ENCODE measurements at regions not wholly inside any gene's neighbourhood (a gene's known extent, or its start where the extent isn't known, plus 50 kb on each side); places are given as distances from the start of the nearest gene placed in this dataset.

DNA sequence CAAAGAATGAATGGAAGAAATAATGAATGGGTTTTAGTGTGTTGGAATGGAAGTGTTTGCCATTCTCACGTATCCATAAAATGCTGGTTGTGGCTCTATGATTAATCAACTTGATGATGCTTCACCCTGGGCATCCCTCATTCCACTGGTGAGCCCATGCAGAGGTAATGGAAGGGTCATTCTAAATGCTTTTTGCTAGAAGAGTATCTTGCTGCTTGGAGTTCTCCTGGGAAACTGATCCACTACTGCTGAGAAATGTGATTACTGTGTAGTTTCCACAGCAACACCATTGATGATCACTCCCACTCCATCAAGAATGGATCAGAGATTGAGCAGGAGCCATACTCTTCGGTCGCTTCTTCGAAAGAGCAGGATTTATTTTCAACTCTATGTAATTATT is 101.6 kb downstream of the ARL5B start:
- no peak for TF ChIP-seq CTCF (IDR thresholded peaks at IDR 0.05; ENCODE audit: control insufficient read depth, extremely low read depth, insufficient read depth)
- DNase-seq (ENCODE audit: low read depth), result no peak
- no peak overlapping the region for H3K4me3 ChIP-seq (ENCODE audit: low read depth, low read length)

GRCh38 chr10:18767981-18768380 is 108.8 kb downstream of the ARL5B start:
- no peak overlapping the region for H3K4me3 ChIP-seq (ENCODE audit: low read depth, low read length)
- TF ChIP-seq CTCF (IDR thresholded peaks at IDR 0.05; ENCODE audit: control insufficient read depth, extremely low read depth, insufficient read depth), result no peak
- no peak for DNase-seq (ENCODE audit: low read depth)

GRCh38 chr10:18773180-18773579 is 113.9 kb downstream of the ARL5B start:
- TF ChIP-seq CTCF (IDR thresholded peaks at IDR 0.05; ENCODE audit: control insufficient read depth, extremely low read depth, insufficient read depth), result no peak
- DNase-seq (ENCODE audit: low read depth), result no peak
- no peak overlapping the region for H3K4me3 ChIP-seq (ENCODE audit: low read depth, low read length)

DNA sequence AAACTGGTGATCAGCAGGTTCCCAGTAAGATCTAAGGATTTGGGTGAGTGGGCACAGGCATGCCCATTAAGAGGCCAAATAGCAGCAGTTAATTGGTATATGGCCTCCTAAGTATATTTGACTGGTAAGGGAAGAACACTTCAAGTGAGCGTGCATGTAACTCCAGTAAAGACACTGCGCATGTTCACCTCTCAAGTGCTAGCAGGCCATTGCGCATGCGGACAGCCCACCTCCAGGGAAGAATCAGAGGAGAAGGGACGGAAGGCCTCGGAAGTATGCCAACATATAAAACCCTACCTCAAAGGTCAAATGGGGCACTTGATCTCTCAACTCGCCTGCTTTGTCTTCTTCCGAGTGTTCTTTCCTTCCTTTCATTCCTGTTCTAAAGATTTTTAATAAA is 118.0 kb downstream of the ARL5B start:
- no peak for DNase-seq (ENCODE audit: low read depth)
- TF ChIP-seq CTCF (IDR thresholded peaks at IDR 0.05; ENCODE audit: control insufficient read depth, extremely low read depth, insufficient read depth), result no peak
- H3K4me3 ChIP-seq (ENCODE audit: low read depth, low read length), result no peak overlapping the region

DNA sequence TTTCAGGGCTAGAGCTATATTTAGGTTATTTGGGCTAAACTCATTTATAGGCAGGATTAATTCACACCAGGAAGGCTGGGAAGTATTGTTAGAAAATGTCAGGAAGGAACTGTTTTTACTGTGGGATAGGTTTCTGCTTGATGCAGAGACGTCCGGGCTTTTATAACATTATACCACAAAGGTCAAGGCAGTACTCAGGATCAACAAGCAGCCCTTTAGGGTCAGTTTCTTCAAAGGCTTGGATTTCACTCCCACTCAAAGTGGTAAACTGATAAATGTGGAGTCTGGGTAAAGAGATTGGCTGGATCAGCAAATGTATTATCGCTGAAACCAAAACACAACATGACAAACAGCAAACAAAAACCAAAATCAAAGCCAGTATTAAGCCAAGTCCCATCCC is 127.2 kb downstream of the ARL5B start:
- DNase-seq (ENCODE audit: low read depth), result no peak
- TF ChIP-seq CTCF (IDR thresholded peaks at IDR 0.05; ENCODE audit: control insufficient read depth, extremely low read depth, insufficient read depth), result no peak
- no peak overlapping the region for H3K4me3 ChIP-seq (ENCODE audit: low read depth, low read length)

DNA sequence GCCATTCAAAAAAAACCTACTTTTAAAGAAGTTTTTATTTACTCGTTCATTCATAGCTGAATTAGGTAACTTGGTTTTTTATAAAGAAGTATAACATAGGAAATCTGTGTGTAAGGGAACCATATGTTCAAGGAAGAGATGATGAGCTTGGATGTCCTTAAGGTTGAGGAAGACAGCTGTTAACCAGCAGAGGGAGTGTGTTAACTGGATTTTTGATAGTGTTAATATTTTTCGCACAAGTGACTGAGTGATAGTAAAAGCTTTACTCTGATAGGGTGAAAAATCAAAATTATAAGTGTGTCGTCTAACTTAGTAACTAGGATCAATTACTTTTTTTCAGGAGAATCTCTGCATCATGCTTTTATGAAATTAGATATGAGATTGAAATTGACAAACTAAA is 134.7 kb downstream of the ARL5B start:
- DNase-seq (ENCODE audit: low read depth), result peak; percentile 22
- peak; percentile 70 for TF ChIP-seq CTCF (IDR thresholded peaks at IDR 0.05; ENCODE audit: control insufficient read depth, extremely low read depth, insufficient read depth)
- H3K4me3 ChIP-seq (ENCODE audit: low read depth, low read length), result no peak overlapping the region

- TF ChIP-seq CTCF (IDR thresholded peaks at IDR 0.05; ENCODE audit: control insufficient read depth, extremely low read depth, insufficient read depth), result no peak
- DNase-seq (ENCODE audit: low read depth), result no peak
Observed at GRCh38 chr10:18795549-18795948, 136.3 kb downstream of the ARL5B start.

More at GRCh38 chr10:18795549-18795948, 136.3 kb downstream of the ARL5B start:
- H3K4me3 ChIP-seq (ENCODE audit: low read depth, low read length), result no peak overlapping the region

All from LNCaP clone FGC (cell line).